ENCODE measurements at regions not wholly inside any gene's neighbourhood (a gene's known extent, or its start where the extent isn't known, plus 50 kb on each side); places are given as distances from the start of the nearest gene placed in this dataset.

DNA sequence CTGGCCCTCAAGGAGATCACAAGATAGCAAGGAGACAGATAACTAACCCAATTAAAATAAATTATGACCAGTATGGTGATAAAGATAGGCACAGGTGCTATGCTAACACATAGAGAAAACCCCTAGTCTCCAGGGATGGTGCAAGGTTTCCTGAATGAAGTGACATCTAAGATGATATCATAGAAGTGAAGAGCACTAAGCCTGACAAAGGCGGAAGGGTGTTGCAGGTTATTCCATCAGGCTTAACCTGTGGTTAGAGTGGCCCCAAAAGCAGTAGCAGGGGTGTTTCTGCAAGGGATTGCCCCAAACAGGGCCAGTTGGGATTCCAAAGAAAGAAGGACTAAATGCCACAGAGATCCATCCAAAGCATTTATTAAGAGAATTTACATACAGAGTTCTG lies 249.2 kb downstream of the IDS start:
- WGBS (ENCODE audit: insufficient coverage), result 67% methylated on average over 1 of the region's 1 CpG
- H3K27ac ChIP-seq (ENCODE audit: low read length in 2 of 2), result no peak overlapping the region
- CTCF ChIA-PET, result no interaction called here
- intact Hi-C loops (cut with micrococcal nuclease), result no loop called here
- no peaks in the 10 kb centered on the region for H3K4me1 ChIP-seq (ENCODE audit: control insufficient read depth in 2 of 2, insufficient read depth in 2 of 2, low read length in 2 of 2)
- no peak overlapping the region for H3K9ac ChIP-seq (ENCODE audit: low read length)
- no peak for TF ChIP-seq EZH2 (IDR thresholded peaks at IDR 0.05; ENCODE audit: borderline replicate concordance, insufficient read depth, low read depth, low read length, poor library complexity, severe bottlenecking)
- TF ChIP-seq, protein P1, sequence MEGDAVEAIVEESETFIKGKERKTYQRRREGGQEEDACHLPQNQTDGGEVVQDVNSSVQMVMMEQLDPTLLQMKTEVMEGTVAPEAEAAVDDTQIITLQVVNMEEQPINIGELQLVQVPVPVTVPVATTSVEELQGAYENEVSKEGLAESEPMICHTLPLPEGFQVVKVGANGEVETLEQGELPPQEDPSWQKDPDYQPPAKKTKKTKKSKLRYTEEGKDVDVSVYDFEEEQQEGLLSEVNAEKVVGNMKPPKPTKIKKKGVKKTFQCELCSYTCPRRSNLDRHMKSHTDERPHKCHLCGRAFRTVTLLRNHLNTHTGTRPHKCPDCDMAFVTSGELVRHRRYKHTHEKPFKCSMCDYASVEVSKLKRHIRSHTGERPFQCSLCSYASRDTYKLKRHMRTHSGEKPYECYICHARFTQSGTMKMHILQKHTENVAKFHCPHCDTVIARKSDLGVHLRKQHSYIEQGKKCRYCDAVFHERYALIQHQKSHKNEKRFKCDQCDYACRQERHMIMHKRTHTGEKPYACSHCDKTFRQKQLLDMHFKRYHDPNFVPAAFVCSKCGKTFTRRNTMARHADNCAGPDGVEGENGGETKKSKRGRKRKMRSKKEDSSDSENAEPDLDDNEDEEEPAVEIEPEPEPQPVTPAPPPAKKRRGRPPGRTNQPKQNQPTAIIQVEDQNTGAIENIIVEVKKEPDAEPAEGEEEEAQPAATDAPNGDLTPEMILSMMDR (IDR thresholded peaks at IDR 0.05), result no peak
- Mint-ChIP-seq H3K4me3 (no peak overlapping the region), H3K27me3 (no peaks in the 10 kb centered on the region), H3K27ac (no peak overlapping the region), H3K4me1 (peaks cover 2% of the 10 kb centered on the region), H3K9me3 (ENCODE audit: insufficient read depth) (no peaks in the 10 kb centered on the region)
- no peak overlapping the region for H2AFZ ChIP-seq (ENCODE audit: insufficient read depth, low read depth, low read length, poor library complexity, severe bottlenecking)
- H3K4me2 ChIP-seq (replicated peaks; ENCODE audit: low read depth, low read length, poor library complexity, severe bottlenecking), result no peak overlapping the region
- no peak for DNase-seq
- H3K79me2 ChIP-seq (ENCODE audit: control insufficient read depth, insufficient read depth, low read length), result no peaks in the 10 kb centered on the region
- H4K20me1 ChIP-seq (ENCODE audit: control insufficient read depth, insufficient read depth, low read length, poor library complexity, severe bottlenecking), result no peaks in the 10 kb centered on the region
- ATAC-seq (ENCODE audit: low read depth), result no peak
- no peak overlapping the region for H3K4me3 ChIP-seq (ENCODE audit: control extremely low read depth in 1 of 5, extremely low read depth in 1 of 5, insufficient read depth in 1 of 5, low read depth in 2 of 5, low read length in 4 of 5)
- no peaks in the 10 kb centered on the region for H3K36me3 ChIP-seq (replicated peaks in 1 of 2; ENCODE audit: control extremely low read depth in 1 of 2, control insufficient read depth in 1 of 2, extremely low read depth in 1 of 2, insufficient read depth in 2 of 2, low read length in 1 of 2)
- H3K9me3 ChIP-seq (ENCODE audit: control extremely low read depth in 1 of 3, control insufficient read depth in 2 of 3, insufficient read depth in 1 of 3, low read length in 2 of 3), result no peaks in the 10 kb centered on the region
- H3K27me3 ChIP-seq (replicated peaks in 1 of 4; ENCODE audit: control extremely low read depth in 1 of 4, control insufficient read depth in 3 of 4, insufficient read depth in 4 of 4, low read length in 3 of 4), result no peaks in the 10 kb centered on the region
- POLR2A ChIA-PET, result no interaction called here

DNA sequence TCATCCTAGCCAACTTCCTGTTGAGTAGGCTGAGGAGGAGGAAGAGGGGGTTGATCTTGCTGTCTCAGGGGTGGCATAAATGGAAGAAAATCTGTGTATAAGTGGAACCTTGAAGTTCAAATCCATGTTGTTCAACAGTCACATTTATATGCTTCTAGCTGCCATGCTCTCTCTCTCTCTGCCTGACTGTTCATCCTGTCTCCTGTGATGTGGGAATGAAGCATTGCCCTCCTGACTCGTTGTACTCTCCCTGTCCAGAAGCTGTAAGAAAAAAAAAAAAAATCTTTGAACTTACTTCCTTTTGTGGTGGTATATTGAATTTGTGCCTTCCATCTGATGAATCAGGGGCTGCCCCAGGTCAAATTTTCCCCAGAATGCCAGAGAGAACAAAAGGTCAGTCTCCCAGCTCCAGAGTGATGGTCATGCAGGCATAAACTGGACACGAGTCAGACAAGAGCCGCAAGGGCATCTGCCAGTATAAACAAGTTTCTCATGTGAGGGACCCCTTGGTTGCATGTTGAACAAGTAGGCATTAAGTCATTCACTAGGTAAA lies 257.0 kb downstream of the IDS start:
- ChIA-PET CTCF (no interaction called here), POLR2A (no interaction called here)
- H3K27ac ChIP-seq (ENCODE audit: low read length in 2 of 2), result no peak overlapping the region
- no peak overlapping the region for H3K9ac ChIP-seq (ENCODE audit: low read length)
- H3K4me1 ChIP-seq (ENCODE audit: control insufficient read depth in 2 of 2, insufficient read depth in 2 of 2, low read length in 2 of 2), result no peaks in the 10 kb centered on the region
- H3K4me2 ChIP-seq (replicated peaks; ENCODE audit: low read depth, low read length, poor library complexity, severe bottlenecking), result no peak overlapping the region
- no peaks in the 10 kb centered on the region for H3K4me1 Mint-ChIP-seq
- no peaks in the 10 kb centered on the region for H3K36me3 ChIP-seq (replicated peaks in 1 of 2; ENCODE audit: control extremely low read depth in 1 of 2, control insufficient read depth in 1 of 2, extremely low read depth in 1 of 2, insufficient read depth in 2 of 2, low read length in 1 of 2)
- intact Hi-C loops (cut with micrococcal nuclease), result no loop called here
- H2AFZ ChIP-seq (ENCODE audit: insufficient read depth, low read depth, low read length, poor library complexity, severe bottlenecking), result no peak overlapping the region
- ATAC-seq (ENCODE audit: low read depth) (no peak), DNase-seq (no peak)
- H3K27me3 Mint-ChIP-seq, result no peaks in the 10 kb centered on the region
- no CpG with 5 or more reads among the region's 3 CpGs for WGBS (ENCODE audit: insufficient coverage)
- no peaks in the 10 kb centered on the region for H3K27me3 ChIP-seq (replicated peaks in 1 of 4; ENCODE audit: control extremely low read depth in 1 of 4, control insufficient read depth in 3 of 4, insufficient read depth in 4 of 4, low read length in 3 of 4)
- no peak overlapping the region for H3K27ac Mint-ChIP-seq
- TF ChIP-seq, protein P1 (IDR thresholded peaks at IDR 0.05), result no peak
- TF ChIP-seq EZH2 (IDR thresholded peaks at IDR 0.05; ENCODE audit: borderline replicate concordance, insufficient read depth, low read depth, low read length, poor library complexity, severe bottlenecking), result no peak
- no peaks in the 10 kb centered on the region for H3K79me2 ChIP-seq (ENCODE audit: control insufficient read depth, insufficient read depth, low read length)
- H4K20me1 ChIP-seq (ENCODE audit: control insufficient read depth, insufficient read depth, low read length, poor library complexity, severe bottlenecking), result no peaks in the 10 kb centered on the region
- no peak overlapping the region for H3K4me3 ChIP-seq (ENCODE audit: control extremely low read depth in 1 of 5, extremely low read depth in 1 of 5, insufficient read depth in 1 of 5, low read depth in 2 of 5, low read length in 4 of 5)
- H3K9me3 Mint-ChIP-seq (ENCODE audit: insufficient read depth), result no peaks in the 10 kb centered on the region
- H3K4me3 Mint-ChIP-seq, result no peak overlapping the region
- H3K9me3 ChIP-seq (ENCODE audit: control extremely low read depth in 1 of 3, control insufficient read depth in 2 of 3, insufficient read depth in 1 of 3, low read length in 2 of 3), result no peaks in the 10 kb centered on the region
